RCC 7860 (cell line): ENCODE measurements at regions not wholly inside any gene's neighbourhood (a gene's known extent, or its start where the extent isn't known, plus 50 kb on each side); places are given as distances from the start of the nearest gene placed in this dataset.

Source experiments
- DNase-seq: peaks from one replicate; pipeline ENCODE4 v3.0.0-alpha.2; 2015; ENCODE audit warnings: low spot score
- FAIRE-seq: peaks from 2 replicates; lab custom pipeline; 2012; peaks lifted over from hg19 to GRCh38; lab: Jason Lieb, UNC

DNA sequence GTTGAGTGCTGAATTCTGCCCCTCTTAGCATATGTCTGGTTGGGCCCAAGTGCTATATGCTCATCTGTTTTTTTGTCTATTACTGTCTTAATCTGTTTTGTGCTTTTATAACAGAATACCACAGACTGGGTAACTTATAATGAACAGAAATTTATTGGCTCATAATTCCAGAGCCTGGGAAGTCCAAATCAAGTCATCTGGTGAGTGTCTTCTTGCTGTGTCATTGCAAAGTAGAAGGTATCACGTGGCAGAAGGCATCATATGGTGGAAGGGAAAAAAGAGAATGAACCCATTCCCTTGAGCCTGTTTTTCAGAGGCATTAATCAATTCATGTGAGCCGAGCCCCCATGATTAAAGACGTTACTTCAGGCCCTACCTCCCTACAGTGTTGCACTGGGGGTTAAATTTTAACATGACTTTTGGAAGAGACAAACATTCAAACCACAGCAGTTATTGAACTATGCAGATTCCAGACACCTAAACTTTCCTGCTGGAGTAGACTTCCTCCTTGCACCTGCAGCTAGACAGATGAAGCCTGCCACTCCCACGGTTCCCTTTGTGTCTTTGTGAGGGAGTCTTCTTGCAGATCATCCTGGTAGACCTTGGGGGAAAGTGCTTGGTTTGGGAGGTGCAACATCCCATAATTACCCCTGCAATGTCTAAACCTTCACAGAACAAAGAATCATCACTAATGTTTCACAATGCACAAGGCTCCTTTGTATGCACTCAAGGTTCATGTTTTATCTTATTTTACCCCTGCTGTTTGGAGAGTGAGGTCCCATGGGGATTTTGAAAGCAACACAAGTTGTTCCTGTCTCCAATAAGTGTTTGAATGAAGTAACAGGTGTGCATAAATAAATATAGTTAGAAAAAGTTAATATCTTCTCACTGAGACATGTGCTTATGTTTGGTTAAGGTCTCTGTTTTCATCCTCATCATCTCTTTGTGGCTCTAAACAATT is 64.7 kb upstream of the XCR1 start:
- FAIRE-seq, result no peak
- DNase-seq, result no peak

DNA sequence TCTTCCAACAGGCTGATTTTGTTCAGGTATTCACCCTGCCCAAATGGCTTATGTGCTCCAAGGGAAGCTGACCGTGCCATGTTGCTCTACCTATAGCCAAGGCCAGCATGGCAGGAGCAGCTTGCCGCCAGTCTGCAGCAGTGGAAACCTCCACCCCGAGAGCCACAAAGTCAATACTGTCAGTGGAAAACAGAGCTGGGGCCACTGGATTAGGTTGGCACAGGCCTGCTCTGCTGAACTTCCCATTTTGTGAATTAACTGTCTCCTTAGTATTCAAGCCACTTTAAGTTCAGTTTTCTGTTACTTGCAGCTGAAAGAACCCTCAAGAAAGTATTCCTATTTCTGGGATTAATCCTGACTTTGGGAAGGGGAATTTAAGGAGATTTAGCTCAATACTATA is 63.8 kb upstream of the XCR1 start:
- FAIRE-seq, result no peak
- no peak for DNase-seq

DNA sequence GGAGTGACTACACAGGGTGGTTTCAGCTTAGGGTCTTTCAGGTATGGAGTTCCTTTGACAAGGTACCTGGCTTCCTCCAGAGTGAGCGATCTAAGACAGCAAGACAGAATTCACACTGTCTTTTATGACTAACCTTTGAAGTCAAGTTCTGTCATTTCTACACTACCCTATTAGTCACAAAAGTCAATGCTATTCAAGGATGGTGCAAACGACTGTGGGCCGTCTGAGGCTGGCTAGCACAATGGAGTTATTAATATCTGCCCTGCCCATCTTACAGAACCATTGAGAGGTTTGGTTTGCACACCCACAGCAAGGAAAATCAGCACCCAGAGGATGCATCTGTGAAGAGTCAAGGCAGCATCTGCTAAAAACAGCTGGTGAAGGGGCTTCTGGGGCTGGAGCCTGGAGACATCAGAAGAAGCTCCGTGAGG is 62.9 kb upstream of the XCR1 start:
- FAIRE-seq, result no peak
- DNase-seq, result peak; percentile 38

DNA sequence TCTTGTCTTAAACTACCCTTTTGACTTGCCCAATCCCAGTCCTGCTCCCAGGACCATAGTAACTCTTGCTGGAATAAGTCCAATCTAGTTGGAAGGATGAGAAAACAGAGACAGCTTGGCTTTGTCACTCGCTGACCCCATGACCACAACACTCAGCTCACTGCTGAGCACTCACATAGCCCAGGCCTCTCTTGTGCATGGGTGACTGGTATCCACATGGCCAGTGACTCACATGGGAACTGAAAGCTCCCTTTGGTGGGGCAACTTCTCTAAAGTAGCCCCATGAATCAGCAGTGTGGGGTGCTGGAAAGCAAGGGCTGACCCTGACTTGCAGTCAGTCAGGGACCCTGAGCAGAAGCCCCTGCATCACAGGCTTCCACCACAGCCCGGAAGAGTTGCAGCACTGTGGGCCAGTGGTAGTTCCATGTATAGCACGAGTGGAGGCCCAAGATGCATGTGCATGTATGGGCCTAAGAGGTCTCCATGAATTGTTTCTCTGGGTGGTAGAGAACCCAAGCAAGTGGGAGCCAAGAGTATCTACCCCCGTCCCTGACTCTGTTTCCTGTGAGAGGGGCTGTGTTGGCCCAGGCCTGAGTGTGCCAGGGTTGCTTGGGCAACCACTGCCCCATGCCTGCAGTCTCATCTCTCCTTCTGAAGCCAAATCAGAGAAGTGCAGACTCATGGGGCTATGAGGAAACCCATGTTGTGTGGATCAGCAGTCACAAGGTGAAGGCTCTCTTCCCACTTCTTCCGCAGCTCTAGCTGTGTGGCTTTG is 62.1 kb upstream of the XCR1 start:
- DNase-seq (peak; percentile 83), FAIRE-seq (peak; percentile 90)

DNA sequence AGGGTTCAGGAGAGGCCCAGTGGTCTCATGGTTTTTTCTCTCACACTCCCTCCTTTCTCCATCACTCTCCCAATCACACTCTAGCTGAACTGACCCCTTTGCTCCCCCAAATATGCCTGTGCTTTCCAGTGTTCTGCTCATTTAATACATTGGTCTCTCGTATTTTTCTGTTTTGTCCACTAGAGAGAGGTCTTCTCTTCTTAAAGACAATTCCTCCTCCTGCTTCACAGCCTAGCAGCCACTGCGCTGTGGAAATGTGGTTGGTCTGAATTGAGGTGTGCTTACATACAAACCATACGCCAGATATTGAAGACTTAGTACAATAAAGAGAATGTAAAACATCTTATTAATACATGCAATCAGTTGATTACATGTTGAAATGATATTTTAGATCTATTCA is 60.6 kb upstream of the XCR1 start:
- FAIRE-seq, result no peak
- DNase-seq, result no peak

DNA sequence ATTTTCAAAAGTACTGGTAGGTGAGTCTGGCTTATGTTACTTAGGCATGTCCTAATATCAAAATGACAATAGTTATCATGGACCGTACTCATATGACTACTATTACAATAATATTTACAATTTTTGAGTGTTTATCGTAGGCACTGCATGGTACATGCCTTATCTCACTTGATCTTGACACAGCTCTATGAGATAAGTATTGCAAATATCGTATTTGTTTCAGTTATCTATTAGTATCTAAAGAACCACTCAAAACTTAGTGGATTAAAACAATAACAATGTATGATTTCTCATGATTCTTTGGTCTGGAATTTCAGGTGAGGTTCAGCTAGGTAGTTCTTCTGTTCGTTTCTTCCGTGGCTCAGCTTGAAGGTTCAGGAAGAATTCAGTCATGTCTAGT is 59.7 kb upstream of the XCR1 start:
- no peak for DNase-seq
- FAIRE-seq, result no peak

DNA sequence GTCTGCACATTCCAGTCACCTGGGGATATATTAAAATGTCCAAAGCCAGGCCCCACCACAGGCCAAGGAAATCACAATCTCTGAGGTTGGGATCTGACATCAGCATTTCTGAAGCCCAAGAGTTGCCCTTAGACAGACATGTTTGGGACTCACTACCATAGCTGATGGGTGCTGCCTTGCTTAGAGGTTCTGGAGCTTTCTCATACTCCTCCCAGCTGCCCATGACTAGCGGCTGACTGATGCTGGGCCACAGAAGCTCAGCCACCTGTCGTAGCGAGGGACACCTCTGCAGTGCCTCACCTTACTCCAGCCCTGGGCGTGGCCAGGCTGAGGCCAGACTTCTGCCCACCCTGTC is 58.8 kb upstream of the XCR1 start:
- FAIRE-seq, result no peak
- DNase-seq, result no peak

DNA sequence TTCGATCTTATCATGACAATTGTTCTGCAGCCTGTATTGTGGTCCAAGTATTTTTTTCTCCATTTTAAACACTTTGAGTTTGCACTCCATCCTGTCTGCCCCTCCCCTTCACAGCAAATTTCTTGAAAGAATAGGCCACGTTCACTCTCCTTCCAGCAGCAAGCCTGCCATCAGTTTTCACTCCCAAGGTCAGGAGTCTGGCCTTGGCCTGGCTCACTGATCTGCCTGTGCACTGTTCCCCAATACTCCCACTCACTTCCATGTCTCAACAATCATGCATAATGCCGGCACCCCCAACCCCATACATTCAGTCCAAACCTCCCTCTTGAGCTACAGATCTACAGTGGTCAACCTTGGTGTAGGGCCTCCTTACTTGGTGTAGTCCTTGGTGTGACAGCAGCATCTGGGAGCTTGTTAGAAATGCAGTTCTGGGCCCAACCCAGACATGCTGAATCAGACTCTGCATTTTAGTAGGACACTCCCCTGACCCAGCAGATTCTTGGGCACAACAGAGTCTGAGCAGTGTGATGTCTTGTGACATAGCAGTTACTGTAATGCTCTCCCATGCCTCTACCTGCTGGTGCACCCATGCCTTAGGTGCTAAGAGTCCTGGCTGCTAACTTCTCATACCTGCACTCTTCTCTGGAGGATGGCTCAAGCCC is 58.3 kb upstream of the XCR1 start:
- DNase-seq, result no peak
- FAIRE-seq, result no peak

DNA sequence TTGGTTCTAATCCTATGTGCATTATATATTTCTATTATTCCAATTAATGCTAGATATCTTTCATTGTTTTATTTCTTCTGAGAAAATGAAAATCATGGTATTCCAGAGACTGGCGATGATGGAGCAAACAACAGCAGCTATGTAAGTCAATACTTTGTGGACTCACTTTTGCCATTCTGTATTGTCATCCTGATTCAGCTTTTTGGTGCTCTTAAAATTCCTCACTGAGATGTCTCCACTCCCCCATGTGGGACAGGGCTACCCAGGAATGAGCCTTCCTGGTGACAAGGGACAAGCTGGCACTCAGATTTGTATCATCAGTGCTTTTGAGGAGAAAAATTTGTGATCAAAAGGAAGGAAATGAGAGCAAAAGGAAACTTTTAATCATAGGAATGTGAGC is 56.7 kb upstream of the XCR1 start:
- FAIRE-seq (no peak), DNase-seq (no peak)

DNA sequence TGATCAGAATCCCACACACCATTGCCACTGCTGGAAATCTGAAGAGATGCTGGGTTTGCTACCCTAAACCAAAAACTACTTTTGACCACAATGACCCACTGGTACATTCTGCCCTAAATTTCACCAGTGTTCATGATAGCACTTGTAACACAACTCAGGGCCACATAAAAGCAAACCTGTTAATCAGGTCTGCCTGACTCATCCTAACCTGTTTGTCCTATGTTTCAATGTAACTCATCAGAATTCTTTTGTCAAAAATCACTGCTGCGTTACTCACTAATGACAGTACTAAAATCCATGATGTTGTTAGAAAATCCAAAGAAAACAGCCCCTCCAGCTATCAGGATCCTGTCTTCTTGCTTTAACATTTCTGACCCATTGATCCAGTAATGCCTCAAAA is 55.6 kb upstream of the XCR1 start:
- no peak for DNase-seq
- no peak for FAIRE-seq

DNA sequence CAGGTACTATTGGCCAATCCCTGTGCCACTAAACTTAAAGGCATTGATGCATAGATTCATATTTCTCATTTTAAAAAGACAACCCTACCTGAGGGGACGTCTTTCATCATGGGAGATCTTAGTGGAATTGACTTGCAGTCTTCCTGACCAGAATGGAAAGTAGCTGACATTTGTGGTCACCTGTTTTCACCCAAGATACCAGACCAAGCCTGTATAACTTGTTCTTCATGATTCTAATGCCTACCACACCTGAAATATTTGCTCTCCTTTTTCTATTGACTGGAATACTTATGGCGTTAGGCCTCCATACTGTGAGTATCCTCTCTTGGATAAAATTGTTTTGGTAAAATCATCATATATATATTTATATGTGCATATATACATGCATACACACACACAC is 54.7 kb upstream of the XCR1 start:
- DNase-seq, result no peak
- no peak for FAIRE-seq

DNA sequence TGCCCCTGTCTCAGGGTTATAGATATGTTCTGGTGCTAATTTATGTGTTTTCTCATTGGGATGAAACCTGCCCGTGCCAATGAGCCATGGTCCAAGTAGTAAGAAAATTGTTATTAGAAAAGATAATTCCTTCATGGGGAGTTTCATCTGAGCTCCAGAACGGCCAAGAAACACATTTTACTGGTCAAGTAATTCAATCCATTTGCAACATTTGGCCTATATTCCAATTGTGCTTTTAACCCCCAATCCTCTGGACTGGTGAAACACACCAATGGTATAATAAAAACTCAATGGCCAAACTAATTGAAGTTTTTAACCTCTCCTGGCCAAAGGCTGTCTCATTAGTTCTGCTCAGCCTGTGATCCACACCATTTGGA is 53.7 kb upstream of the XCR1 start:
- no peak for DNase-seq
- FAIRE-seq, result no peak

DNA sequence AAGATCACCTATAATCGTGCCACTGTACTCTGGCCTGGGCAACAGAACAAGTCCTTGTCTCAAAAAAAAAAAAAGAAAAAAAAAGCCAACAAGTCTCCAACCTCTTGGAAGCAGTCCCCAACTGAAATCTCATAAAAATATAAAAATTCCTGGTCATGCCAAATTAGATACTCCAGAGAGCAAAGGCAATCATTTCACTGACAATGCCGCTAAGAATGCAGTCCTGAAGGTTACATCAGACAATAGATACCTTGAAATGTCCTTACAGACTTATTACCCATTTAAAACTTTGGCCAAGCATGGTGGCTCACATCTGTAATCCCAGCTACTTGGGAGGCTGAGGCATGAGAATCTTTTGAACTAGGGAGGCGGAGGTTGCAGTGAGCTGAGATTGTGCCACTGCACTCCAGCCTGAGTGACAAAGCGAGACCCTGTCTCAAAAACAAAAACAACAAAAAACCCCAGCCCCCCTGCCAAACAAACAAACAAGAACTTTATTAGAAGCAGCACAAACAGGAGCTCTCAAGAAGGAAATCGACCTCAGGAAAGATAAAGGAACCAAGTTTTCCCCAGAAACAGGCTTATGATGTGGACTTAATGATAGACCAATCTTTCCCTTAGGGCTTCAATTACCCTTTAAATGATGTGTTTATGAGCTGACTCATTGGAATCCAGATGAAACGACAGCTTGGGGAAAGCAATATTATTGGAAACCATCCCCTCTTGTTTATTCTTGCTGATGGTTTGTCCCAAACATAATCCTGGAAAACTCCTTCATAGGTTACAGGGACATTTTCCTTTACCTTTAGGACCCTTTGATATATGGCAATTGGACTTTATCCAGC is 53.1 kb upstream of the XCR1 start:
- no peak for FAIRE-seq
- DNase-seq, result no peak

DNA sequence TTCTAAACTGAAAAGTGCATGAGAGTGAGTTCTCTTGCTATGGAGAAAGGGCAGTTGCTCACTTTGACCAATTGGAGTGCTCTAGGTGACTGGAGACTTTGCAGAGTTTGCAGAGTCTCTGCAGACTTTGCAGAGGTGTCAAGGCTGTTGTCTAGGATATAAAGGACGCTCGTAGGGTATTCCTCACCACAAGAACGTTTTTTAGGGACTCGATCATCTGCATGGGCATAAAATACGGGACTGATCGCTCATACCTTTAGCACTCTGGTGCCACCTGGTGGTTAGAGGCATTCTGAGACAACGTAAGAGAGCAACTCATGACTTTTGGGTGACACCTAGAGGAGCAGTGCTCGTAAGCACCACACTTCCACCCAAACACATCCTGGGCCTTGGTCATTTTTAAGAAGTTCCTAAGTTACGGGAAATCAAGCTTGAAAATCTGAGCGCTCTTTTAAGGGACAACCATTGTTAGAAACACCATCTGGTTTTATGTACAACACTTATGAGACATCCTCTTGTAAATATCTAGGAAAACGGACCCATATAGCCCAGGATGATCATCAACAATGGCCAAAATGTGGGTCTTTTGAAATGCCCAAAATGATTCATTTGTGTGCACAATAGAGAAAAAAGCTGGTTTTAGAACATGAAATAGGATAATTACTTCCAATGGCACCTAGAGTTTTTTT is 51.6 kb upstream of the XCR1 start:
- peak; percentile 64 for FAIRE-seq
- DNase-seq, result peak; percentile 75
